Spinal cord (tissue), 9 donors: ENCODE measurements at regions not wholly inside any gene's neighbourhood (a gene's known extent, or its start where the extent isn't known, plus 50 kb on each side); places are given as distances from the start of the nearest gene placed in this dataset.
A peak's percentile ranks its signal among the peaks of the same experiment; 100 is the strongest.

Experiments used
- DNase-seq, 6 donors: peaks; one replicate each; pipeline versions ENCODE4 v3.0.0 to v3.0.0-alpha.2; 2013 to 2015; ENCODE audit warnings: low spot score in 6 of 6, low read depth in 4 of 6
- H3K27ac ChIP-seq: one replicate; pipeline ENCODE4 v1.5.1; 2013; ENCODE audit warnings: low read depth, low read length, control low read depth
- H3K27me3 ChIP-seq: one replicate; pipeline ENCODE4 v1.6.1; 2013; ENCODE audit warnings: low read length; ENCODE audit not compliant: control insufficient read depth, insufficient read depth
- H3K36me3 ChIP-seq: one replicate; pipeline ENCODE4 v1.6.1; 2013; ENCODE audit warnings: low read length; ENCODE audit not compliant: control insufficient read depth, insufficient read depth
- H3K4me1 ChIP-seq: one replicate; pipeline ENCODE4 v1.6.1; 2013; ENCODE audit warnings: low read length; ENCODE audit not compliant: control insufficient read depth, insufficient read depth
- H3K4me3 ChIP-seq: one replicate; pipeline ENCODE4 v1.5.1; 2013; ENCODE audit warnings: low read depth, low read length, control low read depth
- H3K9me3 ChIP-seq: one replicate; pipeline ENCODE4 v1.6.1; 2013; ENCODE audit warnings: low read length; ENCODE audit not compliant: control insufficient read depth, insufficient read depth
- WGBS: methylation state at CpG from one replicate; pipeline ENCODE4 v1.1.5; 2013; ENCODE audit warnings: missing lambda C conversion rate; ENCODE audit not compliant: insufficient coverage; 5-methylcytosine and 5-hydroxymethylcytosine counted together
- donor health status: healthy.

GRCh38 chr11:112628676-112629075, 332.5 kb upstream of the NCAM1 start:
- H3K4me3 ChIP-seq = no peak overlapping the region
- WGBS = no CpG with 5 or more reads among the region's 3 CpGs

GRCh38 chr11:112630496-112630895, 330.7 kb upstream of the NCAM1 start:
- Histone ChIP-seq H3K9me3 (no peaks in the 10 kb centered on the region), H3K4me1 (peaks cover 6% of the 10 kb centered on the region), H3K27me3 (no peaks in the 10 kb centered on the region), H3K27ac (no peak overlapping the region), H3K4me3 (no peak overlapping the region), H3K36me3 (no peaks in the 10 kb centered on the region)
- DNase-seq = no peak
- no CpG with 5 or more reads among the region's 2 CpGs for WGBS

More at GRCh38 chr11:112628676-112629075, 332.5 kb upstream of the NCAM1 start:
- Histone ChIP-seq H3K9me3 (no peaks in the 10 kb centered on the region), H3K36me3 (no peaks in the 10 kb centered on the region), H3K27ac (no peak overlapping the region), H3K27me3 (no peaks in the 10 kb centered on the region), H3K4me1 (peaks cover 6% of the 10 kb centered on the region)
- DNase-seq = no peak

- DNase-seq = peak in 2 of 6 donors; percentile 76 to 83
- H3K4me1 ChIP-seq = peaks cover 6% of the 10 kb centered on the region
- no peaks in the 10 kb centered on the region for H3K36me3 ChIP-seq
- no peaks in the 10 kb centered on the region for H3K27me3 ChIP-seq
- no peaks in the 10 kb centered on the region for H3K9me3 ChIP-seq
- no peak overlapping the region for H3K4me3 ChIP-seq
- no peak overlapping the region for H3K27ac ChIP-seq
Measured at GRCh38 chr11:112631333-112631732, 329.9 kb upstream of the NCAM1 start.

- no peaks in the 10 kb centered on the region for H3K9me3 ChIP-seq
- no peaks in the 10 kb centered on the region for H3K36me3 ChIP-seq
- no peak overlapping the region for H3K27ac ChIP-seq
- H3K4me1 ChIP-seq = peaks cover 11% of the 10 kb centered on the region
- WGBS = 96% methylated on average over 4 of the region's 5 CpGs
- H3K4me3 ChIP-seq = no peak overlapping the region
- peak in 1 of 6 donors; percentile 37 for DNase-seq
- no peaks in the 10 kb centered on the region for H3K27me3 ChIP-seq
Measured at GRCh38 chr11:112632866-112633505, 328.2 kb upstream of the NCAM1 start.

- Histone ChIP-seq H3K4me1 (peaks cover 11% of the 10 kb centered on the region), H3K36me3 (no peaks in the 10 kb centered on the region), H3K27me3 (no peaks in the 10 kb centered on the region), H3K27ac (no peak overlapping the region), H3K9me3 (peaks cover 3% of the 10 kb centered on the region), H3K4me3 (no peak overlapping the region)
- WGBS = 33% methylated on average over 6 of the region's 6 CpGs
- DNase-seq = peak in 2 of 6 donors; percentile 59 to 95
Measured at GRCh38 chr11:112634551-112634950, 326.7 kb upstream of the NCAM1 start.

GRCh38 chr11:112634995-112635737, 326.1 kb upstream of the NCAM1 start:
- Histone ChIP-seq H3K36me3 (no peaks in the 10 kb centered on the region), H3K4me3 (no peak overlapping the region), H3K27me3 (no peaks in the 10 kb centered on the region), H3K27ac (no peak overlapping the region), H3K9me3 (peaks cover 3% of the 10 kb centered on the region), H3K4me1 (peaks cover 11% of the 10 kb centered on the region)
- 65% methylated on average over 2 of the region's 8 CpGs for WGBS
- DNase-seq = peak in 1 of 6 donors; percentile 94

- H3K4me1 ChIP-seq = peaks cover 5% of the 10 kb centered on the region
- H3K36me3 ChIP-seq = no peaks in the 10 kb centered on the region
- WGBS = 23% methylated on average over 1 of the region's 2 CpGs
- peak overlapping the region; percentile 47 for H3K27ac ChIP-seq
- H3K4me3 ChIP-seq = no peak overlapping the region
- H3K9me3 ChIP-seq = peaks cover 3% of the 10 kb centered on the region
- H3K27me3 ChIP-seq = no peaks in the 10 kb centered on the region
- DNase-seq = peak in 3 of 6 donors; percentile 31 to 81 (median 67)
Measured at GRCh38 chr11:112637076-112637475, 324.1 kb upstream of the NCAM1 start.

GRCh38 chr11:112637876-112638275, 323.3 kb upstream of the NCAM1 start:
- H3K27ac ChIP-seq = no peak overlapping the region
- no peak for DNase-seq
- no peaks in the 10 kb centered on the region for H3K36me3 ChIP-seq
- H3K27me3 ChIP-seq = no peaks in the 10 kb centered on the region
- no peak overlapping the region for H3K4me3 ChIP-seq
- H3K4me1 ChIP-seq = peaks cover 5% of the 10 kb centered on the region
- peaks cover 3% of the 10 kb centered on the region for H3K9me3 ChIP-seq

GRCh38 chr11:112639469-112639868, 321.8 kb upstream of the NCAM1 start:
- peaks cover 5% of the 10 kb centered on the region for H3K4me1 ChIP-seq
- no peak overlapping the region for H3K27ac ChIP-seq
- H3K9me3 ChIP-seq = peaks cover 3% of the 10 kb centered on the region
- H3K27me3 ChIP-seq = no peaks in the 10 kb centered on the region
- H3K4me3 ChIP-seq = no peak overlapping the region
- DNase-seq = no peak
- H3K36me3 ChIP-seq = no peaks in the 10 kb centered on the region

- H3K27ac ChIP-seq = no peak overlapping the region
- DNase-seq = no peak
- H3K4me1 ChIP-seq = no peaks in the 10 kb centered on the region
- no peaks in the 10 kb centered on the region for H3K27me3 ChIP-seq
- H3K9me3 ChIP-seq = peaks cover 3% of the 10 kb centered on the region
- no peak overlapping the region for H3K4me3 ChIP-seq
- no peaks in the 10 kb centered on the region for H3K36me3 ChIP-seq
Measured at GRCh38 chr11:112643416-112643815, 317.8 kb upstream of the NCAM1 start.
